Liver (tissue), 1 donor: ENCODE measurements at regions not wholly inside any gene's neighbourhood (a gene's known extent, or its start where the extent isn't known, plus 50 kb on each side); places are given as distances from the start of the nearest gene placed in this dataset.

Source experiments
- MAX ChIP-seq: IDR thresholded peaks from 2 replicates; pipeline ENCODE4 v1.6.1; 2016; ENCODE audit warnings: antibody characterized with exemption
- YY1 ChIP-seq: IDR thresholded peaks from 2 replicates; pipeline ENCODE4 v1.6.1; 2016; ENCODE audit warnings: antibody characterized with exemption, mild to moderate bottlenecking

DNA sequence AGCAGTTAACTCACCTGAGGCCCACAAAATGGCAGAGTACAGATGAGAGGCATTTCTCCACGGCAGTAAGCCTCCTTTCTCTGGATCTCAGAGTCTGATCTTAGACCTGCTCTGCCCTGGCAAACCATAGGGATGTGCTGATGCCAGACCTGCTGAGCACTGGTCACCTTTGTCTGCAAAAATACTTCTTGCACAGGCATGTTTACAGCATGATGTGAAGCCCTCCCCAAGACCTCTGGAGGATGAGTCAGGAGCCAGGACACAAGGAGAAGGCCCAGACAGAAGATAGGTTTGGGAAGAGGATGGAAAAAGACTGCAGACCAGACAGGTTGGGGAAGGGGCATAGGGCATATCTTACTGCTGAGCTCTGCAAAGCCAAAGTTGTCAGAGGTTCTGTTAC is 426.6 kb downstream of the PMP22 start:
- TF ChIP-seq YY1 (no peak), MAX (no peak)
